Medulla oblongata (tissue), 1 donor: ENCODE measurements at regions not wholly inside any gene's neighbourhood (a gene's known extent, or its start where the extent isn't known, plus 50 kb on each side); places are given as distances from the start of the nearest gene placed in this dataset.

Experiments used
- DNase-seq: peaks from one replicate; pipeline ENCODE4 v3.0.0-alpha.2; 2015; ENCODE audit errors: extremely low spot score

DNA sequence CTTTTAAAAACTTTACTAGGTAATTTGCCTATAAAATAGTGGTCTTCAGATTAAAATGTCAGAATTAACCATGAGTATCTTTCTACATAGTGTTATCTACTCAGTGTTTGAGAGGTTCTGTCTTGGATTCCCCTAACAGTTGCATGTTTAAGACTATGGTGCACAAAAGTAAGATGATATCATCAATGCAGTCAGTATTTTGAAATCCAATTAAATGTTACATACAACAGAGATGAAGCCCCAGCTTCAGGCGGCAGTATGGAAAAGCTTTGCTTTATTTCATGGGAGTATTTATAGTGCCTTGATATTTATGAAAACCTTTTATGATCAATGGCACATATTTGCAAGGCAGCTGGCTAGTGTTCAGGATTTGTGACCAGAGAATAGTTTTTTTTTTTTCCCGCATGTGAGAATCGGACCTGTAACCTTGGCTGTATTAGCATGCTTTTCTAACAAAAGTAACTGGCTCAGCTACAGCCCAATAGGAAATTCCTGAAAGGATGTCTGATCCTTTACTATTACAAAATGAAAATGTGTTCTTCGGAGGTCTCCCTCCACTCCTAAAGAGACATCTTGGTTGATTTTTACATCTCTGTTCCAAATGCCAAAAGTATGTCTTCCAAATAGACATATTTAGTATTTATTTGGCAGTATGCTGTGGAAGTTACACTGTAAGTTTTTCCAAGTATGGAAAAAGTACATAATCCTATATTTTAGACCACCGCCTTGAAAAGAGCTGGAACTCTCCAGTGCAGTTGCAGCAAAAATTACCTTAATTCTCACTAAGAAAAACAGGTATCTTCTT, 319.3 kb upstream of the UBE2E3 start:
- DNase-seq: no peak

DNA sequence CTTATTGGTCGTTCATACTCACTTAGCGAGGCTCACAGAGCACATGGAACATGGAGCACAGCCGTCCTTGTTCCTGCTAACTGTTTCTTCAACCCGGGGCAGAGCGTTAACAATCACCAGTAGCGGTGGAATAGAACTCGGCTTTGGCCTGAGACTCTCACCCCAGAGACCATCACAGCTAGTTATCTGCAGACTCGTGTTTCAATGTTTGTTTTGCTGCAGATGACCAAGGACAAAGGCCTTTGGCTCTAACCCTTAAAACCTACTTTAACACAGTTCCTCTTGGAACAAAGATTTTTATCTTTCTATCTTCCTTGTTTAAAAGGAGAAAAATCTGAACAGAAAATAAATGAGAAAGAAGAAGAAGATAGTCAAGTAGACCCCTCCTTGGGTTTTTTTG, 320.2 kb upstream of the UBE2E3 start:
- DNase-seq: no peak

DNA sequence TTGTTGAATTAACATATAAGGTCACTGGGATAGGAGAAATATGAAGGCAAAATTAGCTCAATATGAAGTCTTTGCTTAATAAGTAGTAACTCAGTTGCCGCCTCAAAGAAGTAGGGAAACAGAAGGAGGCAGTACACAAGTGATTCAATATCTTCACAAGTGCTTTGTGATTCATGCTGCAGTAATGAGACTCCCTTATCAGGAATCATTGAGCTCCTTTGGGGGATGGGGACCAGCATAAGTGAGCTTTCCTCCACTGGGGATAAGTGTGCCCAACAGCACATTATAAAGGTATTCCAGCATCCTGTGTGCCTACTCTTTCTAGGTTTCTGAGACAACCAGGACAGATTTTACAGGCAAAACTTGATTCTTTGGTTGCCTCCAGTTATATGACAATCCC, 323.4 kb upstream of the UBE2E3 start:
- DNase-seq: no peak

DNA sequence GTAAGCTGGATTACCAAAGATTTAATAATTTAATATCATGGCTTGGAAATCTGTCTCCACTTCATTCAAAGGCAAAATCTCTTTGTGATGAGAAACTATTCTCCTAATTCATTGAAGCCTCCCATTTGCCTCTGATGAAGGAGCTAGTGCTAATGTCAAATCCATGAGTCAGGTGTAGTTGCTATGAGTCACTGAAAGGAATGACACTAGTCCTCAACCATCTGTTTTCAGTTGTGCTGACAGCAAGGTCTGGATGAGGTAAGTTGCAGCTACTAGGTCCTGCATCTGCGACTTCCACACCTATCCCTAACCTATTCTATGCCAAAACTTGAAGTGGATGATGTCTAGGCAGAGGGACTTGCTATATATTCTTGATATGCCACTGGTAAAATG, 324.0 kb upstream of the UBE2E3 start:
- no peak for DNase-seq

DNA sequence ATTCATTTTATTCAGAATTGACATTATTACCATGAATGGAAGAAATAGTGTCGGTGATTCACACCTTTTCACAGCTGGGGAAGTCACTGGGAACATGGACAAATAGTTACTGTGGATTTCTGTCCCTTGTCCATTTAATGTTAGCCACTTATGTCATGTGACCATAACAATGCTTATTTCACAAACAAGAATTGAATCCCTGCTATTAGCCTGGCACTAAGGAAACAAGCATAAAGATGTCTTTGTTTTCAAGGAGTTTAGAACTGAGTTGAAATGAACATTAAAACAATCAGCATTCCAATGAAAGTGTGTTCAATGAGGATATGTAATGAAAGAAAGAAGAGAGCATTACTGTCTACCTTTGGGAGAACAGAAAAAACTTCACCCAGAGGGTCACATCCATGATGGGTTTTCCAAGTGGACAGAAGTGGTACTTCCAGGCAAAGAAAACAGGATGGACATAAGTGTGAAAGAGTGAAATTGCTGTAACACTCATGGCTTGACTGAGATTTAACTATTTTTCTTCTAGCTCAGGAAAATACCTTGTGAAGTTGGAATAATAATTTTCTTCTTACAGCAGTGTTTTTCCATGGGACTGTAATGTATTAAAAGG, 324.5 kb upstream of the UBE2E3 start:
- peak; percentile 57 for DNase-seq

DNA sequence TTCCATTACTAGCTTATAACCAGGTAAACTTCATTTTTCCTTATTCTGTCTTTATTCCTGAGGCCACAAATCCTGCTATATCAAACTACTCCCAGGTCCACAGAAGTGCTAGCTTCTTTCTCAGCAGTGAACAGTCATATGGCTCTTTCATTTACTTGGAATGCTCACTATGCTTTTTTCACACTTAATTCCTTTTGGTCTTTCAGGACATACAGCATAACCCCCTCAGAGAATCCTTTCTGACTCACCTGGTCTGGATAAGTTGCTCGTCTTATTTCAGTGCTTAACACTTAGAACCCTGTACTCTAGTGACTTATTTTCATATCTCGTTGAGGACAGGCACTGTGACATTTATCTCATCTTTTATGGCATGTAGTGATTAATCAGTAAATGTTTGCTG, 325.0 kb upstream of the UBE2E3 start:
- no peak for DNase-seq

DNA sequence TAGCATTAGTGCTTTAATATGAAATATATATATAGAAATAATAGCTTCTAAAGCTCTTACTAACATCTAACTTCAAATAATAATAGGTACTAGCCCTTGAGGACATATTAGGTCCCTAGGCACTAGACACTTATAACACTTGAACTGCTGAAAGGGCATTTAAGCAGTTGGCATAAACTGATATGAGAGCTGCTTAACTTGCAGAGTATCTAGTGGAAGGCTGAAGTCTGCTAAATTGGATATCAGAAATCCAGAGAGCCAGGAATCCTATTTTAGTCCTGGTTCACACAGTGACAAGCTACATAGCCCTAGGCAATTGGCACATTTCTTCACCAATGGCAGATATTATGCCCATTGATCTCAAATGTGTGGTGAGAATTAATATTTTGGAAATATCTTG, 326.9 kb upstream of the UBE2E3 start:
- DNase-seq: no peak

DNA sequence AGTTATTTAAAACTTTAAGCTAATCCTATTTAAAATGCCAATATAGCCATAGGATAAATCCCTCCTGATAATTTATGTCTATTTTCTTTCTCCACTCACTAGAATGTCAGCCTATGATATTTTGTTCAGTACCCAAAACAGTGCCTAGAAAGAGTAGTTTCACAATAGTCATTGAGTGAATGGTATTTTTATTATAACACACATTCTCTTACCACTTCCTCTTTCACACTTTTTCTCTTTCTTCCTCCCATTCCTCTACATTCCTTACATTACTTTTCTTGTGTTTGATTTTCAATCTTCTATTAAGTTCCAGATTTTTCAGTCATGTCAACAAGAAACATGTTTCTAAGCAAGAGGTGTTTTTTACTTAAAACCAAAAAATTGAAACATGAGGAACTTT, 327.6 kb upstream of the UBE2E3 start:
- no peak for DNase-seq

DNA sequence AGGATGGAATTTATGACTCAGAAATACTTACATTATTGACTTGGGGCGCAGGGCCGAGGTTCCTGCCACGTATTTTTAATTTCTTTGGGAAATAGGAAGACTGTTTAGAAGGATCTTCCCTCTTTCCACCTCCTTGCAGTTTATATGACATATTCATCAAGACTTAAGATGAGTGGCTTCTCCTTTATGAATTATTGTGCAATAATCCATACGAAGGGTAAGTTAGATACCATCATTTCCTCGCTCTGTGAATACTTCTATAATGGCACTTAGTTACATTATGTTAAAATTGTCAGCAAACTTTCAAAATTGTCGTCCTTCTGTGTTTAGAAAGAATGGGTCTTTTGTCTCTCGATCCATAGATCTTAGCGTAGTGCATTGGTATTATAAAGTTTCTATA, 328.8 kb upstream of the UBE2E3 start:
- DNase-seq: no peak

DNA sequence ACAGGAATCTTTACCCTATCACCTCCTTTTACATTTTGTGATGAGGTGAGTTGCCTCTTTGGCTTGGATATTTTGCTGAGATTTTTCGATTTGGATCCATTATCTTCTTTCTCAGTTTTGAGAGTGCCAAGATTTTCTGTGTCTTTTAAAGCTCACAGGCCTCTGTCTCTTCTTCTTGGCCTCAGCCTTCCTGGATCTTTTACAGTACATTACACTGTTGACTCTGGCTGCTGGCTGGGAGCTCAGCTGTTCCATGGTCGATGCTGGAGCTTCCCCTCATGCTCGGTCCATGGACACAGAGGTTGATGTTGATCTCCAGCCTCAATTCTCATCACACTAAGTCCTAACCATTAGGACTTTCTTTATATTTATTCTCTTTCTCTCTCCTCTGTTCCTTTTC, 332.8 kb upstream of the UBE2E3 start:
- peak; percentile 9 for DNase-seq

DNA sequence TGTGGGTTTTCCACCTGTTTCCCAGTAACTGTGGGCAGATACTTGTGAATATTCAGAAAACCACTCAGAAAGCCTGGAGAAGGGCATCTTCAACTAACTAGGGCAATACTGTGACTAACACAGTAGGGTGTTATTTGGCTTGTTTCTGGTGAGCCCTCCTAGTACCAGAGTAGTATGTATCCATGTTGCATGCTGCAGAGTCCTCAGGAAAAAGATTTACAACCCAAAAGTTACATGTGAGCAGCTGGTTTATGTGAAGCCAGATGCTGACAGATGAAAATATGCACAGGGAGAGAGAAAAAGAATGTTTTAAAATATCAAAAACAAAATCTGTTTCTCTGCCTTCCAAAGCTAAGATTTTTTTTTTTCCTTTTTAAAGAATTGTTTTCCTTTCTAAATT, 333.2 kb upstream of the UBE2E3 start:
- no peak for DNase-seq

DNA sequence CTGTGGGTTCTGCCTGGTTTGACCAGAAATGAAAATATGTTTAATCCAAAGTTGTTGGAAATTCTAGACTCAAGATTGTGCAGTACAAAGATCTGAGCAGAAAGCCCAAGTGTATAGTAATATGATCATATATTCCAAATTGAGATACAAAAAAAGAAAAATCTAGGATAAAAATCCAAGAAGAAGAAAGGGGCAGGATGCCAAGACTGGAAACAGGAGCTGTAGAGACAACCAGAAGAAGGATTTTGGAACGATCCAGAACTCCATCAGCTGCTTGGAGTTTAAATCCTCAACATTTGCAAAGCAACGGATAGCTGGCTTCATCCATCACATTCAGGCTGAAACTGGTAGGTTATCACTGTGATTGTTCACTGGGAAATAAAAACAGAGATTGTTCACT, 333.6 kb upstream of the UBE2E3 start:
- no peak for DNase-seq

DNA sequence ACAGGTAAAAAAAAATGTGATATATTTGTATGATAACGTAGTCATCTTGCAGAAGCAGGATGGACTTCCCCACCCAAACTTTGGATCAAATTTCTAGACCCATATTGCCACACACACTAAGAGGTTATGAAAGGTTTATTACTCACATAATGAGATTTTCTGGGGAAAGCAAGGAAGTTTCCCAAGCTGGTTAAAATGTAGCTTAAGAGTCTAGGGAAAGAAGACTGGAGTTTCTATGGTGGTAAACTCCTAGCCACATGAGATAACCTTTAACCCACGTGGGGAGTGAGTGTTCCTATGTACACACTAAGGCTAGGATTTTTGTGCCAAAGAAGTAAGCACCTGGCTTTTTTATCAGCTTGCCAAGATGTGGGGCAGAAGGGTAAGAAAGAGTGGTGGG, 335.7 kb upstream of the UBE2E3 start:
- no peak for DNase-seq

DNA sequence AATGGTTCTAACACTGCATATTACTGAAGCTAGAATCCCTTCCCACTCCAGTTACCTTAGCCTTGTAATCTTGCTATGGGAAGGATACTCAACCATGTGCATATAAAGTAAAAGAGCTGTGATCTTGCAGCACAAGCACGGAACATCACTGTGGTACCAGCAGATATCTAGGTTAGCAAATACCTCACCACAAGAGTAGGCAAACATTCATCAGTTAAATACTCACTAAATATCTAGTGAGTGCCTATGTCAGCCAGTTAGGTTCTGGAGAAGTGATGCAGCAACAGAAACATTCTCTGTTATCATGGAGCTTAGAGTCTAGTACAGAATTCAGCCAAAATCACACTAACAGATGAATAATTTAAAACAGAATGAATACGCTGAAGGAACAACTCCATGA, 349.6 kb upstream of the UBE2E3 start:
- DNase-seq: no peak

DNA sequence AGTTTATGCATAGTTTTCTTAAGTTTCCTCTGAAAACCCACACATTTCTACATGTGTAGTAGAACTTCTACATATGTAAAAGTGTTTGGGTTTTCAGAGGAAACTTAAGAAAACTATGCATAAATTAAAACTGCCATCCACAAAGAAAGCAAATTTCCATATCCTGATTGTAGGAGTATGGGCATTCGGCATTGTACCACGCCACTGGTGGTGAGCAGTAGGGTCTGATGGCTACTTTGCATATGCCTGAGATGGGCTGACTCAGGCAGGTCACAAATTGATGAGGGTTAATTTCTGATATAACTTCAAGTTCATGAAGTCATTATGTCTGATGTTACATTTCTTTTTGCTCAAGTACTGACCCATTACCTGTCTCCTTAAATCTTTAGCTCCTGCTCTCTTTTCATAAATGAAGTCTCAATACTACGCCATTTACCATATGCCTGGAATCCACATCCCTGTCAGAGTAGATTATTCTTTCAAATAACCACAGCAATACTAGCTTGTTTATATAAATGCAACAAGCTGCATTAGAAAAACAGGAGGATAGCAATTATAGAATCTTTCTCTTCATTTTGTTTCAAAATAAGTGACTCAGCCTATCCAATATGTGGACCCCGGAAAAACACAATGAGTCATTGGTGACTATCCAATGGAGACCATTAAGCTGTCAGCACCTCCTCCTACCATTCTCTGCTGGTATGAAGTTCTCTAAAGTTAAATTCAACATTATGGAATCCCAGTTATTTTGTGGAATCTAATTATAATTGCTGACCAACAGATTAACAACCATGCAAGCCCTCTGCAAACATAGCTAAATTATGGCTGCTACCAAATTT, 355.2 kb upstream of the UBE2E3 start:
- no peak for DNase-seq

DNA sequence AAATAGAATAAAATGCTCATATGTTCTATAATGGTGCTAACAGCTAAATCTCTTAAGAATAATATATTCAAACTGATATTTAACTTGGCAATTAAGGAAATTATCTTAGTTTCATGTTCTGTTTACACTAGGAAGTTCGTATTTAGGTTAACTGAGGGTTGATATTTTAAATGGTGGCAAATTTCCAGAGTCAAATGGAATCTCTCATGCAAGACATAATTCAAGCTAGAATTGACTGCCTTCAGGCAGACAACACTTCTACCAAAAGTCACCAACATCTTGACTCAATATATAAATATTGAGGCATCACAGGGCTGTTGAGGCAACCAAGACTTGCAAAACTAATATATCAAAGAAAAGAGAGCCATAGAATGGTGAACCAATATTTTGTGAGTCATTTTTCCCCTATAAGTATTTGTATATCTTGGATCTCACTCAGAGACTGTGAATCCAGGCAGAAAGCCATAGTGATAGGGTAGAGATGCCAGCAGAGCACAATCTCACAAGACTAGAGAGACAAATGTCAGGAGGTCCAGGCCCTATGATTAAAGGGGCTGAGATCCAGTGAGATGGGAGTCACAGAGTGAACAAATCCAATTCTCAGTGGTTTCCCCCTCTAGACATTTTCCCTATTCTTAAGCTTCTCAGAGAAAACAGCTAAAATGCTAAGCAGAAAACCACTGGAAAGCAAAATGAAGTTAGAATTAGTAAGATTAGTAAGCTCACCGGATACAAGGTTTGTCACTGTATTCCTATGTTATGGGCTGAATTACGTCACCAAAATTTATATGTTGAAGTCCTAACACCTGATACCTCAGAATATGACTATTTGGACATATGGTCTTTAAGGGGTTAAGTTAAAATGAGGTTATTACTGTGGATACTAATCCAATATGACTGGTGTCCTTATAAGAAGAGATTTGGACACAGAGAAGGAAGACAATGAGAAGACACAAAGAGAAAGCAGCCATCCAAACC, 358.2 kb upstream of the UBE2E3 start:
- no peak for DNase-seq

DNA sequence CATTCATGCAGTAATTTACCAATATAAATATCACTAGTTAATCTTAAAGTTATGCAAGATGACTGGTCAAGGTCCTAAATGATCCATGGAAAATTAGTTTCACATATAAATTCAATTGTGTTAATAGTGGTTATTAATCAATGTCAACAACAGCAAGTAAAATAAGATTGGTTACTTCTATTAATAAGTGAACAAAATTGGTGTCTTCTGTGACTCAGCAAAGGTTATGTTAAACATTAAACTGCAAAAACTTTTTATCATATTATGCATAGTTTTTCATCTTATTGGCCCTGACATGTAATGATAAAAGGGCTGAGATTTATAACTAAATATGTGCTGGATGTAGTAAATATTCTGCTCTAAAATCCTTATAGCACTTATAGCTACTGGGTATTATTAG, 359.0 kb upstream of the UBE2E3 start:
- DNase-seq: no peak

DNA sequence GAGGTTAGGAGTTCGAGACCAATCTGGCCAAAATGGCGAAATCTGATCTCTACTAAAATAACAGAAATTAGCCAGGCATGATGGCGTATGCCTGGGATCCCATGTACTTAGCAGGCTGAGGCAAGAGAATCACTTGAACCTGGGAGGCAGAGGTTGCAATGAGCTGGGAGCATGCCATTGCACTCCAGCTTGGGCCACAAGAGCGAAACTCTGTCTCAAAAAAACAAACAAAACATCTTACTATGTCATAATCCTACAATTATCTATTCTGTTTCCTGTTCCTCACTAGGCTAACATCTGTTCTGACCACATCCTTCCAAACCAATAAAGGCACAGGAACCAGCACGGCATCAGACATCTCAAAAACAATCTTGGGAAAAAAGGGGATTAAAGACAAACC, 361.8 kb upstream of the UBE2E3 start:
- DNase-seq: no peak

DNA sequence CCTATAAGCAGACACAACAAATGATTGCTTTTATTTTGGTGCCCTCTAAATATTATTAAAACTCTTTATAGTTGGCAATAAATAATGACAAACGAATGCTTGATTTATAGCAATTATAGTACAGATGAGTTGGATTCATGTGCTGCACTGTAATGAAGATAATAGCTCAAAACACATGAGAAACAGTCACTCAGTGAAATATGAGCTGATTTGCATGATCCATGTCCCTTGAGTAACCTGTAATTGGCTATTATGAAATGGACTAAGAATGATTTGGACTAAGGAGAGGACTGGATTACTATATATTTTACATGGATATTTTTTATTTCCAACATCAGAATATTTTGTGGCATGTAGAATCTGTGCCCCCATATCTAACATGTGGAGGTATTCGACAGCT, 365.6 kb upstream of the UBE2E3 start:
- DNase-seq: no peak

DNA sequence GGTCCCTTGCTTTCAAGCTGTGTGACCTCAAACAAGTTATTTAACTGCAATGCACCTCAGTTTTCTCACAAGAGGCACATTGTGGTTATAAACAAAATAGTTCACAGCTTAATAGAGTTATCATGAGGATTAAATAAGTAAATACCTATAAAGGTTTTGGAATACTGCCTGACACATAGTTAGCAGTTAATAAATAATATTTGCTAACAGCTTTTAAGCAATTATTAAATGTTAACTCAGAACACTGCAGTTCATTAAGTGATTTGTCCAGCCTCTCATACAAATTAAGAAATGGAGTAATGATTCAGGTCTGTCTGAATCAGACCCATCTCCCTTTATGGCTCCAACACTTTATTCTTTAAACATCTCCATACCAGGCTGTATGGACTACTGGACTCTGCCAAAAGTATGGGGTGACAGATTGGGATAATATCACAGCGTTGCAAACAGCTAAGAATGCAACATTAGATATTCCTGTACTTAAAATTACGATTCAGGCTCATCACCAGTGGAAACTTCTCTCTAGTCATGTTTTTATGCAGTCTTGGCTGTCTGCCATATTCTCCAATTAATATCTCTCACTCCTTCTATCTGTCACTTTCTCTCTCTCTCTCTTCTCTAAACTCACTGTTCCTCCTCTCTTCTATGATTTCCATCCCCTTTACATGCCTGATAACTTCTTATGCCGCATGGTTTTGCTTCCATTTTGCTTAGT, 370.6 kb upstream of the UBE2E3 start:
- no peak for DNase-seq

DNA sequence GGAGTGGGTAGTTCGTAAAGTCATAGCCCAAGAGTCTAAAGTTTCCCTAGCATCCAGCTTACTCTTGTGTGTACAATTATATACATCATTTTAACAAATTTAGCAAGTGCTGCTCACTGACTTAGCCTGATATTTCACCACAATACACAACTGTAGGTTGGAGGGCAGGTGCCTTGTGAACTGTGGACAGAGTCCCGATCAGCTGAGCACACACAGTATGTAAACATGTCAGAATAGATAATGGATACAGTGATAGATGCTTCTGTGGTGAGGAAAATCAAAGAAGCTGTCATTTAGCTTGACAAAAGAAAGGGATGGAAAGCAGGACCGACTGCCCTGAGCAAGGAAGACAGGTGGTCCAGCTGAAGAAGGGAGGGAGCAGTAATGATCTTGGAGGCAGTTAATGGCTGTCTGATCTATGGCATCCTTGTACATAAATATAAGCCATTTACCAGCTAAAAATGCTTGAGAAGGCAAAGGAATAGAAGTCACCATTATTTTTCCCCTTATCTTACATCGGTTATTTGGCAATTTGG, 372.8 kb upstream of the UBE2E3 start:
- no peak for DNase-seq
